DMS79 treated with DMSO at 0.1 percent for 48 hours (cell line): ENCODE measurements at regions not wholly inside any gene's neighbourhood (a gene's known extent, or its start where the extent isn't known, plus 50 kb on each side); places are given as distances from the start of the nearest gene placed in this dataset.
"Not testable (repeated sequence)": the region's sequence is repeated elsewhere in the genome, so short reads cannot be mapped to it uniquely, and the experiment has no call there.

Experiments
- DNase-seq: peaks from one replicate; lab custom pipeline; 2025; lab: John Stamatoyannopoulos, UW

GRCh38 chr3:112765531-112765930 is 81.1 kb downstream of the CD200R1L start:
- no peak for DNase-seq

GRCh38 chr3:112763258-112763657 is 83.4 kb downstream of the CD200R1L start:
- DNase-seq = no peak

GRCh38 chr3:112761062-112761638 is 85.5 kb downstream of the CD200R1L start:
- no peak for DNase-seq

- no peak for DNase-seq
Measured at GRCh38 chr3:112759681-112760080, 87.0 kb downstream of the CD200R1L start.

GRCh38 chr3:112759210-112759609 is 87.5 kb downstream of the CD200R1L start:
- DNase-seq = no peak

GRCh38 chr3:112757197-112757596 is 89.5 kb downstream of the CD200R1L start:
- DNase-seq = no peak

GRCh38 chr3:112755845-112756613 is 90.6 kb downstream of the CD200R1L start:
- no peak for DNase-seq

- DNase-seq = not testable (repeated sequence)
Measured at GRCh38 chr3:112755046-112755445, 91.6 kb downstream of the CD200R1L start.

GRCh38 chr3:112751564-112752512 is 94.8 kb downstream of the CD200R1L start:
- no peak for DNase-seq

GRCh38 chr3:112751061-112751460 is 95.6 kb downstream of the CD200R1L start:
- no peak for DNase-seq

GRCh38 chr3:112747624-112748023 is 99.0 kb downstream of the CD200R1L start:
- no peak for DNase-seq

- no peak for DNase-seq
Measured at GRCh38 chr3:112746675-112747280, 99.9 kb downstream of the CD200R1L start.

GRCh38 chr3:112745567-112746248 is 101.0 kb downstream of the CD200R1L start:
- no peak for DNase-seq

- DNase-seq = no peak
Measured at GRCh38 chr3:112744825-112745566, 101.7 kb downstream of the CD200R1L start.

GRCh38 chr3:112744106-112744505 is 102.6 kb downstream of the CD200R1L start:
- DNase-seq = no peak

- no peak for DNase-seq
Measured at GRCh38 chr3:112742934-112743333, 102.0 kb upstream of the CCDC80 start.

GRCh38 chr3:112741983-112742382 is 101.0 kb upstream of the CCDC80 start:
- DNase-seq = no peak

GRCh38 chr3:112740835-112741234 is 99.9 kb upstream of the CCDC80 start:
- no peak for DNase-seq

- DNase-seq = no peak
Measured at GRCh38 chr3:112739252-112739965, 98.5 kb upstream of the CCDC80 start.

GRCh38 chr3:112738366-112738765 is 97.4 kb upstream of the CCDC80 start:
- DNase-seq = no peak
